NCI-H1930 (cell line): ENCODE measurements at regions not wholly inside any gene's neighbourhood (a gene's known extent, or its start where the extent isn't known, plus 50 kb on each side); places are given as distances from the start of the nearest gene placed in this dataset.

ENCODE experiments used
- DNase-seq, 2 experiments: peaks; one replicate each; lab custom pipeline; 2025; lab: John Stamatoyannopoulos, UW

- DNase-seq = no peak
Measured at GRCh38 chr2:103734911-103735310, 973.1 kb downstream of the TMEM182 start.

- no peak for DNase-seq
Measured at GRCh38 chr2:103738108-103738507, 976.3 kb downstream of the TMEM182 start.

GRCh38 chr2:103738606-103739005 lies 976.8 kb downstream of the TMEM182 start:
- no peak for DNase-seq

GRCh38 chr2:103739186-103739585 lies 977.4 kb downstream of the TMEM182 start:
- DNase-seq = no peak

- no peak for DNase-seq
Measured at GRCh38 chr2:103739921-103740320, 978.1 kb downstream of the TMEM182 start.

- no peak for DNase-seq
Measured at GRCh38 chr2:103740631-103741030, 978.8 kb downstream of the TMEM182 start.

- DNase-seq = no peak
Measured at GRCh38 chr2:103743195-103743594, 981.4 kb downstream of the TMEM182 start.

- DNase-seq = no peak
Measured at GRCh38 chr2:103754530-103754929, 992.7 kb downstream of the TMEM182 start.

- no peak for DNase-seq
Measured at GRCh38 chr2:103773884-103774283, 1012.1 kb downstream of the TMEM182 start.

- no peak for DNase-seq
Measured at GRCh38 chr2:103780088-103780702, 1018.4 kb downstream of the TMEM182 start.

GRCh38 chr2:103781313-103781712 lies 1019.5 kb downstream of the TMEM182 start:
- DNase-seq = no peak

GRCh38 chr2:103784261-103784660 lies 1022.4 kb downstream of the TMEM182 start:
- no peak for DNase-seq

- no peak for DNase-seq
Measured at GRCh38 chr2:103785432-103785831, 1023.6 kb downstream of the TMEM182 start.

- no peak for DNase-seq
Measured at GRCh38 chr2:103785956-103786355, 1024.1 kb downstream of the TMEM182 start.

- DNase-seq = no peak
Measured at GRCh38 chr2:103788389-103788788, 1026.6 kb downstream of the TMEM182 start.

- no peak for DNase-seq
Measured at GRCh38 chr2:103788951-103789350, 1027.1 kb downstream of the TMEM182 start.

- no peak for DNase-seq
Measured at GRCh38 chr2:103789381-103790095, 1027.7 kb downstream of the TMEM182 start.

- no peak for DNase-seq
Measured at GRCh38 chr2:103792042-103792441, 1030.2 kb downstream of the TMEM182 start.

- no peak for DNase-seq
Measured at GRCh38 chr2:103798291-103798690, 1036.5 kb downstream of the TMEM182 start.

- DNase-seq = no peak
Measured at GRCh38 chr2:103804013-103804412, 1042.2 kb downstream of the TMEM182 start.

GRCh38 chr2:103805746-103806145 lies 1043.9 kb downstream of the TMEM182 start:
- DNase-seq = no peak

- no peak for DNase-seq
Measured at GRCh38 chr2:103808814-103809213, 1045.1 kb upstream of the POU3F3 start.

GRCh38 chr2:103809415-103809814 lies 1044.5 kb upstream of the POU3F3 start:
- no peak for DNase-seq

- DNase-seq = no peak
Measured at GRCh38 chr2:103809941-103810441, 1043.9 kb upstream of the POU3F3 start.
